GM19324 (cell line): ENCODE measurements at regions not wholly inside any gene's neighbourhood (a gene's known extent, or its start where the extent isn't known, plus 50 kb on each side); places are given as distances from the start of the nearest gene placed in this dataset.
A peak's percentile ranks its signal among the peaks of the same experiment; 100 is the strongest.
"Not testable (repeated sequence)": the region's sequence is repeated elsewhere in the genome, so short reads cannot be mapped to it uniquely, and the experiment has no call there.

ENCODE experiments used
- ATAC-seq: cut with Tn5 transposase; IDR thresholded peaks from one replicate; pipeline ENCODE4 v1.9.1; 2021; ENCODE audit warnings: mild to moderate bottlenecking, moderate library complexity; ENCODE audit not compliant: unreplicated experiment, low FRiP score

DNA sequence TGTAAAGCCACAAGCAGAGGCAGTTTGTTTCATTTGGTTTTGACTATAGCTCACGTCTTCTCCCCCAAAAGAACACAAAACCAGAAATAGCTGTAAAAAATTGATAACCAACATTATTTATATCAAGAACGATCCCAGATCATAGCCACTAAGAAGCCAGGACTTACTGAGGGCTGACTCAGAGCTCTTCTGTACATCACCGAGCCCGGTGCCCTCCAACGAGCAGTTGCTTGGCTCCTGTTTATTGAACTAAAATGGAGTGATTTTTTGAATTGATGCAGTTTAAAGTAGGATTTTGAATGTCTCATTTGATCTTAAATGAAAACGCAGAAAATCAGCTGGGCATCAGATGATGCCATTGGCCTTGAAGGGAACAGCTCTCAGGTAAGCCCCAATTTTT is 343.3 kb downstream of the INSIG2 start:
- ATAC-seq = no peak

DNA sequence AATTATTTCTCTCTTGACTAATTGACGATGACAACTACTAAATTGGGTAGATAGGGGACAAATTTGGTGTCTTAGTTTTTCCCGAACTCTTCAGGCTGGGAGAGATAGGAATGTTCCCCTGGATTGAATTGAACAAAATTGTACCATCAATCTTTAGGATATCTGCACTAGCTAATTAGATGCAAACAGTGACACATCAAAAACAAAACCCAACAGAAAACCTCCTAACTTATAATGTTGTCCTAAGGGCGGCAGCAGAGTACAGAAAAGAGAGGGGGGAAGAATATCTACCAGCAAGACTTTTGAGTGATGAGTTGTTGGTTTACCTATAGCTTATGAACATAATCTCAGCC is 342.9 kb downstream of the INSIG2 start:
- ATAC-seq = no peak

DNA sequence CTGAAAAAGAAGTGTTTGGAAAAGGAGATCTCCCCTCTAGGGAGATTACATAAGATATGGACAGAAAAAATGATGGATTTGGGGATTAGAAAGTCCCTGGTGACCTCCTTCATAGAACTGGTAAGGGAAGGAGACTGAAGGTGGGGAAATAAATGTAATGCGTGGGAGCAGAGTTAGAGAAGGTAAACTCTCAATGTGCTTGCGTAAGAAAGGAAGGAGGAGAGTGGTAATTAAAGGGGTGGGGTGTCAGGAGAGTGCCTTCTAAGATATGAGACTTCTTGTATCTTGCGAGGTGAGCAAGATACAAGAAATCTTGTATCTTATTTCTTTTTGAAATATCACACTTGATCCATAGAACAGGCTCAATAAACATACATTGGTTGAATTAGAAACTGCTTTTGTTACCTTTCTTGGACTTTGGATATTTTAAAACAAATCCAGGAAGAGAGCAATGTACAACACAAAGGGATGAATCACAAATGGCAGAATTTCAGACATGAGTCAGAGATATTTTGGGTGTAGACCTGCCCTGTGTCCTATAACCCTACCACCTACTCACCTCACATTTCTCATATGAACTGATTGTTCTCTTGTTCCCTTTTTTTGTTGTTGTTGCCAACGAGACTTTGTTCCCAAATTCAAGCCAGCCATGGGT is 342.4 kb downstream of the INSIG2 start:
- no peak for ATAC-seq

DNA sequence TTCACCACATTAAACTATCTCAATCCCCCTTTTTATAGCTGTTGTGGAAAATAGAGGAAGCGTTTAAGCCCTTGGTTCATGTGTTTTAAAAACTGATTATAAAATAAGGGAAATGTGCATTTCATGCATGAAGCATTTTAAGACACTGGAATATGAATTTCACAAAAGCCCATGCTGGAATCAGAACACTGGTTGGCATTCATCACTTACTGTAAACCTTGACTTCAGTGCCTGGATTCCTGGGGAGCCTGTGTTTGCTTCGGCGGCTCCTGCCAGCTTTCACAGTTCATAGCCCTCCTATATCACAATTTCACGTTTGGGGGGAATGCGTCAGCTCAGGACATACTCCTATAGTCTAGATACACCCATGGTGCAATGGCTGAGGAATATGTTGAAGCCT is 336.9 kb downstream of the INSIG2 start:
- ATAC-seq = no peak

DNA sequence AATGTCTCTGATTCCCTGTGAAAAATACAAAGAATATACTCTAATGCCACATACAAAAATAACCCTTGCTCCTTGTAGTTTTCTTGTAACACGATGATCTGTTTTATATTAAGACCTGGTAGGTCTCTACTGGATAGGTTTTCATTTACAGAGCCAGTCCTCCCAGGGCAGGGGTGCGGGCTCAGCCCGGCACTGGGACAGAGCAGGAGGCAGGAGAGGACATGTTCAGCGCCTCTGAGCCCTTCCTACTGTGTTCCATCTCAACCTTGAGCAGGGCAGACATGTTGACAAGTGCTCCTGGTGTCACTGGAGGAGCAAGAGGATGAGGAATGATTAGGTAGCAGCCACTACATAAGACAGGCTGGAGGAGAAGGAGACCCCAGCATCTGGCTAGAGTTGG is 335.5 kb downstream of the INSIG2 start:
- no peak for ATAC-seq

DNA sequence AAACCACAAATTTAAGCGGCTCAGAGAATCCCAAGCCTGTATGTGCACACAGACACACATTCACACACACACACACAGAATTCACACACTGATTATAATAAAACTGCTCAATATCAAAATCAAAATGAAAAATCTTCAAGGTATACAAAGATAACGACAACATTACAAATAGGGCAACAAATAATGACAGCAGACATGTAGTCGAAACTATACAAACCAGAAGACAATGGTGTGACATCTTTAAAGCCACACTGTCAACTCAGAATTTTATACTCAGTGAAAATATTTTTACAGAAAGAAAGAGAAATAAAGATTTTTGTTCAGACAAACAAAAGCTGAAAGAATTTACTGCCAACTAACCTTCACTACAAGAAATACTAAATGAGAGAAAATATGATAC is 333.4 kb downstream of the INSIG2 start:
- ATAC-seq = no peak

DNA sequence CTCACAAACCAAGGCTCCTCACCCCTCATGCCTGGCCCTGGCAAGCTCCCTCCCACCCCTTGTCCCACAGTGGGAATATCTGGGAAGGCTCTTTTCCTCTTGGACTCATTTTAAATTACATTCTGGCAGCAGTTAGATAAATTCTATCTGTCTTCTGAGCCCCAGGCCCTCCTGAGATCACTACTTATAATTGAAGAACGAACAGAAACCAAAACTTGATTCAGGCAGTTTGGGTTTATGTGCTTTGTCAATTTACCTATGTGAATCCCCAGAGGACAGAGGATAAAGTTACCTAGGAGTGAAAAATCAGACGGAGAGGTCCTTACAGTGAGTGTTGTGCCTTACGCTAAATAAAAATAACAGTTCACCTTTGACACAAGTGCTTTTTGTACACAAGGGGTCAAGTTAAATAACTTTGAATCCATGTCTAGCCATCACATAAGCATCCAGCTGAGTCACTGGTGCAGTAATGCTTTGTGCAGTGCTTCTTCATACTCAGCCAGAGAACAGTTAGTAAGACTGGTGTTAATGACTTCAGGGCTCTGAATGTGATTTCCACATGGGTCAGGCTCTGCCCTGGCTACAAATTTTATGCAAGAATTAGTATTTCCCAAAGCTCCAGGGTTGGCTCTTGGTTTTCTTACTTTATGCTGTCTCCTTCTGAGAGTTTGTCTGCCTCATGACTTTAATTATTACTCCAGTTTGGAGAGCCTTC is 329.3 kb downstream of the INSIG2 start:
- ATAC-seq = no peak

DNA sequence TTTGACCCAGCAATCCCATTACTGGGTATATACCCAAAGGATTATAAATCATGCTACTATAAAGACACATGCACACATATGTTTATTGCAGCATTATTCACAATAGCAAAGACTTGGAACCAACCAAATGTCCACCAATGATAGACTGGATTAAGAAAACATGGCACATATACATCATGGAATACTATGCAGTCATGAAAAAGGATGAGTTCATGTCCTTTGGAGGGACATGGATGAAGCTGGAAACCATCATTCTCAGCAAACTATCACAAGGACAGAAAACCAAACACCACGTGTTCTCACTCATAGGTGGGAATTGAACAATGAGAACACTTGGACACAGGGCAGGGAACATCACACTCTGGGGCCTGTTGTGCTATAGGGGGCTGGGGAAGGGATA is 326.9 kb downstream of the INSIG2 start:
- ATAC-seq = not testable (repeated sequence)

DNA sequence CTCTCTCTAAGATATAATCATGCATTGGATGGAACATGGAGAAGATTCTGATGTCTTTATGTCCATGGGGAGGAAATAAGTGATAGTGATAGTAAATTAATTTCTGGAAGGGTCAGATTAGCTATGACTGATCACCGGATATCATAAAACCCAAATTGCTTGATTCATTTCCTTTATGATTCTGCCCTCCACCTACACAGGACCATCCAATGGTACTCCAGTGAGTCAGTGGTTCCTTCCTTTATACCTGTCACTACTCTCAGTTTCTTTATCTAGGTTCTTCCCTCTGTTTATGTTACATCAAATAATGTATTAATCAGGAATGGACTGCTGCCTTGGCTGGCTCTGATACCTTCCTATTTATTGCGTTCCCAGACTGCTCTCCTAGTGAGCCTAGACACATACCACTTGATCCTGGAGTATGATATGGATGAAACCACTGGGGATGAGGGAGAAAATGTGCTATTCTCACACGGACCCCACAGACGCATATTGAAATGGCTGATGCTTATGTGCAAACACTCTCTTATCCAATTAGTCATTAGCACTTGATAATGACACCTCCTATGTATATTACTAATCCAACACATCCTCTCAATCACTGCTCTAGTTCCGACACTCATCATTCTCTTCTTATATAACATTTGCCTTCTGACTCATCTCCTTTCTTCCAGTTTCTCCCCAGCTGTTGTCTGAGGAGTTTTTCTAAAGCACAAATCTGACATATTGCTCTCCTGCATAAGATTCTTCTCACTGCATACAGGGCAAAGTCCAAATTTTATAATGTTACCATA is 315.6 kb downstream of the INSIG2 start:
- no peak for ATAC-seq

DNA sequence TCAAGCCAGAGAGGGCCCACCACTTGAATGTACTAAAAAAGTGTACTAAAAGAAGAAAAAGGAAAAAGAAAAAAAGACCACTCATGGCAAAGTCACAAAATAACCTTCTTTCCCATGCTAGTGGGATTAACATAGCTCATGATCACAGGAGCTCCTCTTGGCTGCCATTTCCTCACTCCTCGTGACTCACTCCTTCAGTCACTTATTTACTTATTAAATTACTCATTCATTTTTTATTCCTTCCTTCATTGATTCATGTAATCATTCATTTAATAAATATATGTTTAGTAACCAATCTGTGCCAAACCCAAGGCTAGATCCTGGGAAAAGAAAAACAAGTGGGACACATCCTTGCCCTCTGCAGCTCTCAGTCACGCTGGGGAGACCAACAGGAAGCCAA is 300.5 kb downstream of the INSIG2 start:
- ATAC-seq = no peak

DNA sequence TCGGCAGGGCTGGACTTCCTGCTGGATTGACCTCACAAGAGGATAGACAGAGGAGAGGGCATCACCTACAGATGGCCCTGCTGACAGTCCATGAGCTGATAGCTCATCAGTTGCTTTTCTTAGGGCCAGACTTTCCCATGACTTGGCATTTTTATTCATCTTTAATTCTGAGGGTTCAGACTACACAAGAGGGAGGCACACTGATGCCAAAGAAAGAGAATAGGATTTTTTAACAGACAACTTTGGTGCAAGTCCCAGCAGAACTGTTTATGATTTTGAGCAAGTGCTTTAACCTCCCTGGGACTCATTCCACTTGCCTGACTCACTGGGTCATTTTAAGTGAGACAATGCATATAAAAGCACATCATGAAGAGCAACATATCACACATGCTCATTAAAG is 299.2 kb downstream of the INSIG2 start:
- ATAC-seq = no peak

DNA sequence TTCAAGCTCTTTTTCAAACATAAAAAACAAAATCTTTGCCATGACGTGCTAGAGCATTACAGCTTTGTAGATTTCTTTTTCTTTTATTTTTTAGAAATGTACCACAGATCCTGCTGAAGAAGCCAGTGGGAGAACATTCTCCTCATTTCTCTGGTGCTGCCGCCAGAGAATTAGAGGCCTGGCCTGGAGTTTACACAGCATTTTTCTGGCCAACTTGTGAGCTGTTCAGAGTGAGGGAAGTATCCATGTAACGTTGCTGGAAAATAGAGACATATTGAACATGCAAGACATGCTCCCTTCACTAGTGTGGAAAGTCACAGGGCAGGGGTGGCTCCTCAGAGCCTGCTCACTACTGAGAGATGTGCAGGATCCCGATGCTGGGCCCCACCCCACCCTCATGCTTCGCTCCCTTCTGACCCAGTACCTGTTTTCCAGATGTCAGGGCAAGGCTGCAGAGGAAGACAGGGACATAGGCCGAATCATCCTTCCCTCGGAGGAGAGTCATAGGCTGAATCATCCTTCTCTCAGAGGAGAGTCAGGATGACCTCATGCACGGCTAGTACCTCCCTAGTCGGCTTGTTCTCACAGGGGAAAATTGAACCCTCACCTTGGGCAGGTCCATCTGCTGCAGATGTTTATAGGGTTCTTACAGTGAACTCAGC is 298.5 kb downstream of the INSIG2 start:
- no peak for ATAC-seq

DNA sequence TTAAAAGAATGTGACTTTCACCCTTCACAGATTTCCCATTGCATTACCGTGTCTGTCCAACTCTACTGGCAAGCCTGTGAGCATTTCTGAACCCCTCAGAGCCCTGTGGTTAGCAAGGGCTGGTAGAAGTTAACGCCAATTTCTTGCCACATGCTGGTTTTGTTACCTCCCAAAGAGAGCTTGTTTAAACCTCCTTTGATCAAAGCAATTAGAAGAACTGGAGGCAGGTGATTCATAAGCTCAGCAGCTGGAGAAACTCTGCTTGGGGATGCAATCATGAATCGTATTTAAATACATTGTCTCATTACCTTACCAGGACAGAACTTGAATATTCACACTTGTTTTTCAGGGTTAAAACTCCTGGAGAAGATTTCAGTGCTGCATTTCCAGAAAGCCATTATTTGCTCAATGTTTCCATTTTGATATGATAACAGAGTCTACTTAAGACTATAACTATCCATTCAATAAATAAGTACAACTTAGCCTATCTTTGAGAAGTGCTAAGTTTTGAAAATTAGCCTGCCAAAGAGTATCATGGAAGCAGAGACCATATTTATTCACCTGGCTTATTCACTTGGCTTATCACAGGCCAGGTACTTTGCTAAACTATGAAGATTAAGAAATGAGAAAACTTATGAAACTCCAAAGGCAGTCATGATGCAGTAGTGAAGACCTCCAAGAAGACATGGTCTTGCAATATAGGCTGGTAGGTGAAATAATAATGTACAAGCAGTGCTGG is 292.8 kb downstream of the INSIG2 start:
- no peak for ATAC-seq

DNA sequence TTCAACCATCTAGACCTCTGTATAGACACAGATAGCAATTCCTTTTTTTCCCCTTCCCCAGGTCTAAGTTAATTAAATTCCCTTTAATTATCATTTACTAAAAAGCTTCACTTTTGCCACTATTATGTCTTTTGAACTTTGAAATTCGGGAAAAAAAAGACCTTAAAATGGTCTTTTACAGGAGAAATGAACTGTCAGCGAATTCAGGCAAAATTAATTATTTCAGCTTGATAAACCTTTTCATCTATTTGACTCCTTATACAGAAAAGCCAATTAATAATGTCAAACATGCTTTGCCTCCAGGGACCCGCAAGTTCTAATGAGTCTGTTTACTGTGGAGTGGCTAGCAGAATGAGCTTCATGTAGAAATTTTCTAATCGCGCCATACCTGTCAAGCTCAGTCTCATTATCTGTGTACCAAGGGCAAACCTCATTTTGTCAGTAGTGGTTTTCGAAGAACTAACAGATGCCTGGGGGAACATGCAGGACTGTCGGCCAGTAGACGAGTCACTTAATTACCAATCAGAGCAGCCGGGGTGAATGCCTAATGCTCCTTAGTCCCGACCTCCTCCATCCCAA is 287.7 kb downstream of the INSIG2 start:
- ATAC-seq = no peak

DNA sequence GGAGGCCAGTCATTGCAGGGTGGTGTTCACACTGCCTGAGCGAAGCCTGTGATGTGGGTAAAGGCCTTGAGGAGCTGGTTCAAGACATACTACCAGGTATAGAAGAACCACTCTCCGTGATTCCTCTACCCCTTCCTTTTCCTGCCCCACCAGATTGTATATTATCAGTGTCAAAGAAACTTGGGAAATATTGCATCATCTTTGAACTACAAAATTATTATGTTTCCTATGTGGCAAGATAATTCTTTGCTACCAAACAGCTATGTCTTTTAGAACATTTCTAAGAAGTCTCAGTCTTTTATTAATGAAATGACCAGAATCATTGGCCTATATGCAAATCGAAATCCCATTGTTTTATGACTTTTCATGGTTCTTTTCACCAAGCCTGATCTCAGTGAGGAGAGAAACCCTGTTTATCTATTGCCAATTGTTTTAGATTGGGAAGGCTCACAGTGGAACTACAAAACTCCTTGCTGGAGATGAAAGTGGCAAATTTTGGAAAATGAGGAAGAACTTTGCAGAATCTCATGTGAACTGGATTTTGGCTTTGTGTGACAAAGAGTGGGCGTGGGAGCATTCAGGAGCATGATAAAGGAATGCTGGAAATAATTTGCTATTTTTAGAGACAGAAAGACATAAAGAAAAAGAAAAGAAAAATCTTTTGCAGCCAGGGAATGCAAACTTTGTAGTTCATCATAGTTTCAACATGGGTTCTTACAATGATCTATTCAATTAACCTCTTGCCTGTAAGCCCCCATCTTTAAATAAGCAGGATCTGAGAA is 286.9 kb downstream of the INSIG2 start:
- no peak for ATAC-seq

DNA sequence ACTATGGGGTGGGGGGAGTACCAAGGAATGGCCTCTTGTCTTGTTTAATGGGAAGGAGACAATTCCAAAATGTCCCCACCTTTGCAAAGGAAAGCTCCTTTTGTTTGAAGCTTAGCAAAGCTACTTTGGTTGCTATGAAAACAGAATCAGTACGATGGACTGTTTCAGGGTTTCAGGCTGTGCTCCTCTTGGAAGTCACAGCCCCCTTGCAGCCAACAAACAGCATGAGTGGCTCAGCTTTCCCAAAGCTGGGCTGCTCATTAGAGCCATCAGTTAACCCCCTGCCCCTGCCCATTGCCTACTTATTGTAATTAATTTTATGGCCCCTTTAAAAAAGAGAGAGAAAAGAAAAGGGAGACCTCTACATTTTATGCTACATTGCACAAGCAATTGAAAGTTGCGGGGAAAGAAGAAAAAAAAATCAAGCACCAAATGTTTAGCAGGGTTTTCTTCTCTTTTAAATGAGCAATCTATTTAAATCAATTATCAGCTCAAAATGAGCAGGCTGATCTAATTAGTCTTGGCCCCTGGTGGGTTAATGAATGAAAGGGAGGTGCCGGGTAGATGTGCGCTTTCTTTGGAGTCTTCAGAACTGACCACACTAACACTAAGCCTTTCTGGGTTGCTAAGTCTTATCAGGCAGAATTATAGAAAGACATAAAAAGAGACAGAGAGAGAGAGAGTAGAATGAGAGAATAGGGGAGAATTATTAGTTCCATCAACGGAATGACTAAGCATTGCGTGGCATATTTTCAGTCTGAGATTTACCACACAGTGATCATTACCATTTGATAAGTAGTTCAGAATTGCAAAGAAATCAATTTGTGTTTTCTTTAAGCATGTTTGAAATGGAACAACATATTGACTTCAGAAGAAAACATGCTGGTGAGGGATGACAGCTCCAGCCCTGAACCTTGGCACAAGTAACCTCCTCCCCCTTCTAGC is 284.9 kb downstream of the INSIG2 start:
- ATAC-seq = no peak

DNA sequence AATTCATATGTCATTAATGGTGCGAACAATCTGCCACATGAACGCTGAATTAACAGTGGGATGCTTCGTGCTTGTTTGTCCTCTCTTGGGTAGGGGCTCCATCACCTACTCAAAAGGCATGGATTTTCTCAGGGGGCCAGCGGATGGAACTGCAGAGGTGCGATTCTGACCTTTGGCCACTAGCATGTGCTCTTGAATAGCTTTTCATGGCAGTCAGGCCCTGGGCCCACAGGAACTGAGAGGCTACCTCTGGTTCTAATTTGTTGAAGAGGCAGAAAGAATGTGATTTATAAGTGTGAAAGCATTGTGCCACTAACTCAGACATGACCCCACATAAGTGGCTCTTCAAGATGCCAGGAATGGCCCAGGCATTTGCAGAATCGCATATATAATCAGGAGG is 283.2 kb downstream of the INSIG2 start:
- ATAC-seq = peak; percentile 72

DNA sequence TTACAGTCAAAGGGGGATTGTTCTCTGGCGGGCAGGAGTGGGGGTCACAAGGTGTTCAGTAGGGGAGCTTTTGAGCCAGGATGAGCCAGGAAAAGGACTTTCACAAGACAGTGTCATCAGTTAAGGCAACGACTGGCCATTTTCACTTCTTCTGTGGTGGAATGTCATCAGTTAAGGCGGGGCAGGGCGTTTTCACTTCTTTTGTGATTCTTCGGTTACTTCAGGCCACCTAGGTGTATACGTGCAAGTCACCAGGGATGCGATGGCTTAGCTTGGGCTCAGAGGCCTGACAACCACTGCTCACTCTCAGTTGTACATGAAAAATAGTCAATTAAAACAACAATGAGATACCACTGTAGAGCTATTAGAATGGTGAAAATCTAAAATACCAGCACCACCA is 281.2 kb downstream of the INSIG2 start:
- not testable (repeated sequence) for ATAC-seq
